C4-2B (cell line): ENCODE measurements at regions not wholly inside any gene's neighbourhood (a gene's known extent, or its start where the extent isn't known, plus 50 kb on each side); places are given as distances from the start of the nearest gene placed in this dataset.
A peak's percentile ranks its signal among the peaks of the same experiment; 100 is the strongest.

Experiments
- H3K27ac ChIP-seq: fragments of 450-650 bp; 2 replicates; pipeline ENCODE4 v1.5.1; 2017
- ZFX ChIP-seq: fragments of 450-650 bp; IDR thresholded peaks from 2 replicates; pipeline ENCODE4 v1.6.1; 2017
- TF ChIP-seq, protein P1 (sequence below): fragments of 450-650 bp; conservative IDR thresholded peaks from 2 replicates; pipeline ENCODE4 v1.5.1; 2017; ENCODE audit warnings: mild to moderate bottlenecking

DNA sequence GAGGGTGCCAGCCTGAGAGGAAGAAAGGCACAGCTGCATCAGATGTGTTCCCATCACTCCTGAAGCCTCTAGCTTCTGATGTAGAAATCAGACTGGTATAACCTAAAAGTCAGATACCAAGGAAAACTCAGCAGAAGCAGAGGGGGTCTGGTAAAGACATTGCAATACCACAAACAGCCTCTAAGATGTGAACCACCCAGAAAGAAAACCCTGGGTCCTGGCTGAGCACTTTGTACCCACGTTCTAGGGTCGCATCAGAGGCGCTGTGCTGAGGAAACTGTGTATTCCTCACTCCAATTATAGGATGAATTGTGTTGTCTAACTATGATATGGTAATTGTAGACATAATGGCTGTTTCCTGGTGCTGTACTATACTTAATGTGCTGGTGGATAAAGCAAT, 275.6 kb downstream of the IRX2 start:
- TF ChIP-seq, protein P1, sequence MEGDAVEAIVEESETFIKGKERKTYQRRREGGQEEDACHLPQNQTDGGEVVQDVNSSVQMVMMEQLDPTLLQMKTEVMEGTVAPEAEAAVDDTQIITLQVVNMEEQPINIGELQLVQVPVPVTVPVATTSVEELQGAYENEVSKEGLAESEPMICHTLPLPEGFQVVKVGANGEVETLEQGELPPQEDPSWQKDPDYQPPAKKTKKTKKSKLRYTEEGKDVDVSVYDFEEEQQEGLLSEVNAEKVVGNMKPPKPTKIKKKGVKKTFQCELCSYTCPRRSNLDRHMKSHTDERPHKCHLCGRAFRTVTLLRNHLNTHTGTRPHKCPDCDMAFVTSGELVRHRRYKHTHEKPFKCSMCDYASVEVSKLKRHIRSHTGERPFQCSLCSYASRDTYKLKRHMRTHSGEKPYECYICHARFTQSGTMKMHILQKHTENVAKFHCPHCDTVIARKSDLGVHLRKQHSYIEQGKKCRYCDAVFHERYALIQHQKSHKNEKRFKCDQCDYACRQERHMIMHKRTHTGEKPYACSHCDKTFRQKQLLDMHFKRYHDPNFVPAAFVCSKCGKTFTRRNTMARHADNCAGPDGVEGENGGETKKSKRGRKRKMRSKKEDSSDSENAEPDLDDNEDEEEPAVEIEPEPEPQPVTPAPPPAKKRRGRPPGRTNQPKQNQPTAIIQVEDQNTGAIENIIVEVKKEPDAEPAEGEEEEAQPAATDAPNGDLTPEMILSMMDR = peak; percentile 22
- no peak for TF ChIP-seq ZFX
- H3K27ac ChIP-seq = no peak overlapping the region

DNA sequence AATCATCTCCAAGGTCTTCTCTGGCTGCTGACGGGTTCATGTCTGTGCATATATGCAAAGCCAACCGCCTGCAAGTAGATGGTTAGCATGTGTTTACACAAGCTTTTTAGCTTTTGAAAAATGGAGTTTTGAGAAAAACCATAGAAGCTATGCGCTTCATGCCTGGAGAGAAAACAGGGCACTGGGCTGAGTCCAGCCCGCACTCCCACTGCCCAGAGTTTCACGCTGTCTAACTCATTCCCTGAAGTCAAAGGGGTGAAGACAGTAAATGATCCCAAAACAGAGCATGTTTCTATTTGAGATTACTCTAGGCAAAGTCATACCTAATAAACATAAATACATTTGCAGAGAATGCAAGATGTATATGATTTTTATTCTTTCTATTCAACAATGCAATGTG, 278.8 kb downstream of the IRX2 start:
- TF ChIP-seq, protein P1 = no peak
- TF ChIP-seq ZFX = no peak
- no peak overlapping the region for H3K27ac ChIP-seq

- TF ChIP-seq, protein P1 = no peak
- no peak for TF ChIP-seq ZFX
- H3K27ac ChIP-seq = no peak overlapping the region
Measured at GRCh38 chr5:2471152-2471879, 280.2 kb downstream of the IRX2 start.

DNA sequence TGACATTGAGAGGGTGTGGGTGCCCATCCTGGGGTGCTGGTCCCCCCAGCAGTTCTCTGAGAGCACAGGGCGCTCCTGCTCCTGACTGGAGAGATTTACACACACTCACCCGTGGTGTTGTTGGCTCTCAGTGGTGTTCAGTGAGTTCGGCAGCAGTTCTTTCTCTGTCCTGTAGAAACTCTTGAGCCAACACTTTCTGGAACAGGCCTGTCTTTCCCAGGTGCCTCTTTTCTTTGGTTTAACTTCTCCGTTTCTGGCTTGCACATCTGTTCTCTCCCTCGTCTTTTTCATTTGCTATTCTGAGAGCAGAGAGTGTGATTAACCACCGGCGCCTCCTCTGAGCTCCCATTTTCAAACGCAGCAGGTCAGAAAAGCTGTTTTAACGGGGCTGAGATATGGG, 284.5 kb downstream of the IRX2 start:
- no peak overlapping the region for H3K27ac ChIP-seq
- no peak for TF ChIP-seq ZFX
- TF ChIP-seq, protein P1 = no peak

- H3K27ac ChIP-seq = no peak overlapping the region
- TF ChIP-seq ZFX = no peak
- TF ChIP-seq, protein P1 = no peak
Measured at GRCh38 chr5:2465383-2465782, 286.1 kb downstream of the IRX2 start.

GRCh38 chr5:2464141-2464540, 287.3 kb downstream of the IRX2 start:
- TF ChIP-seq, protein P1 = no peak
- TF ChIP-seq ZFX = no peak
- H3K27ac ChIP-seq = no peak overlapping the region

DNA sequence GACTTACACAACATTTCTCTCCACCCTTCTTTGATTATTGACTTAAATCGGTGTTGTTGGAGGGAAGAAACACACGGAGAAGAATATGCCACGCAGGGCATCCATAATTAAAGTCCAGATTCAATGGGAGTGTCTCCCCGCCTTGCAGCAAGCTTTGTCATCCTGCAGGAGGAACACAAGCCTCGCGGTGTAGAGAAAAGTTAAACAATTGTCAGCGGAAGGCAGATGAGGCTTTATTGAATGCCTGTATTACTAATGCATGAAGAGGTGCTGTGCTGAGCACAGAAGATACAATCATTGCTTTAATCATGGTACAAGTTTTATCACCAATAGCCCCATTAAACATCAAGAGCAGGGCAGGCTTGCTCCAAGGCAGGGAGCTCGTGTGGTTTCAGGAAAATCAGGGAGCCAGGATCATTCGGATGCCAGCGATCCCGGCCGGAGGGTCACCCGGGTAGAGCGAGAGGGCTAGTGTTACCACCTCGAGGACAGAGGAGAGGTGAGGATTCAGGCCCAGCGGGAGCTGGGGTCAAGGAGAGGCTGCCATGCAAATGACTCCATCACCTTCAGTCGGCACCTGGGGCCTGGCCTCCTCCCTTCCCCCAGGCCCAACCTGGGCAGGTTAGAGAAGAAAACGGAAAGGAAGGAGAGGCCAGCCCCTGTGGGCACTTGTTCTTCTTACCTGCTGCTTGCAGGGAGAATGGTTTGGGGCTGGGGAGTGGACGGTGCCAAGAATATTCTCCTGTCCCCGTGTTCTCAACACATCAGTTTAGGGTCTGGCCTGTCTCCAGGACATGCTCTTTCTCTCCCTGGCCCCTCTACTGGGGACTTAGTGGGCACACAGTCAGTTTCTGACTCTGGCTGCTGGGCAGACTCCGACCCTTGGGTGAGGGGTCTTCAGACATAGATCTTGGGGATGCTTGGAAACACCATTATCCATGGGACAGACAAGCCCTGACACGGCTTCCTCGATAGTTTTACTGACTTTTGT, 289.5 kb downstream of the IRX2 start:
- H3K27ac ChIP-seq = no peak overlapping the region
- no peak for TF ChIP-seq ZFX
- TF ChIP-seq, protein P1 = no peak
